WI38 (cell line): ENCODE measurements at regions not wholly inside any gene's neighbourhood (a gene's known extent, or its start where the extent isn't known, plus 50 kb on each side); places are given as distances from the start of the nearest gene placed in this dataset.

Experiments used
- H3K4me3 ChIP-seq: 2 replicates; pipeline ENCODE4 v1.5.1; 2011; ENCODE audit warnings: low read depth, mild to moderate bottlenecking, control low read depth, low read length
- CTCF ChIP-seq: IDR thresholded peaks from 2 replicates; pipeline ENCODE4 v1.5.1; 2012; ENCODE audit warnings: low read depth, mild to moderate bottlenecking, control low read depth, low read length

- TF ChIP-seq CTCF: no peak
- no peak overlapping the region for H3K4me3 ChIP-seq
Observed at GRCh38 chr4:164307262-164307661, 446.7 kb upstream of the SMIM31 start.

- H3K4me3 ChIP-seq: no peak overlapping the region
- TF ChIP-seq CTCF: no peak
Observed at GRCh38 chr4:164312671-164313070, 441.3 kb upstream of the SMIM31 start.

GRCh38 chr4:164313853-164314252 is 440.1 kb upstream of the SMIM31 start:
- TF ChIP-seq CTCF: no peak
- H3K4me3 ChIP-seq: no peak overlapping the region

GRCh38 chr4:164318350-164318749 is 435.6 kb upstream of the SMIM31 start:
- no peak for TF ChIP-seq CTCF
- no peak overlapping the region for H3K4me3 ChIP-seq

GRCh38 chr4:164319688-164320087 is 434.2 kb upstream of the SMIM31 start:
- H3K4me3 ChIP-seq: no peak overlapping the region
- TF ChIP-seq CTCF: no peak

GRCh38 chr4:164320847-164321246 is 433.1 kb upstream of the SMIM31 start:
- no peak for TF ChIP-seq CTCF
- no peak overlapping the region for H3K4me3 ChIP-seq

GRCh38 chr4:164326056-164326455 is 427.9 kb upstream of the SMIM31 start:
- no peak for TF ChIP-seq CTCF
- H3K4me3 ChIP-seq: no peak overlapping the region
